Skeletal muscle tissue (tissue), 3 donors: ENCODE measurements at regions not wholly inside any gene's neighbourhood (a gene's known extent, or its start where the extent isn't known, plus 50 kb on each side); places are given as distances from the start of the nearest gene placed in this dataset.
"Not testable (repeated sequence)": the region's sequence is repeated elsewhere in the genome, so short reads cannot be mapped to it uniquely, and the experiment has no call there.

Experiments used
- H3K27ac ChIP-seq: one replicate; pipeline ENCODE4 v1.7.0; 2013; ENCODE audit warnings: mild to moderate bottlenecking, low read depth, low read length, inconsistent platforms
- H3K27me3 ChIP-seq, 3 donors: one replicate each; pipeline ENCODE4 v1.7.0; 2013; ENCODE audit warnings: low read length in 3 of 3; ENCODE audit not compliant: control insufficient read depth in 3 of 3, insufficient read depth in 3 of 3
- H3K36me3 ChIP-seq, 3 donors: one replicate each; pipeline ENCODE4 v1.7.0; 2013; ENCODE audit warnings: low read length in 3 of 3; ENCODE audit not compliant: control insufficient read depth in 3 of 3, insufficient read depth in 3 of 3
- H3K4me1 ChIP-seq, 3 donors: one replicate each; pipeline ENCODE4 v1.7.0; 2013; ENCODE audit warnings: low read length in 3 of 3, mild to moderate bottlenecking in 3 of 3; ENCODE audit not compliant: control insufficient read depth in 3 of 3, insufficient read depth in 3 of 3
- H3K4me3 ChIP-seq, 3 donors: one replicate each; pipeline ENCODE4 v1.7.0; 2013; ENCODE audit warnings: low read length in 3 of 3
- H3K9ac ChIP-seq, 3 donors: one replicate each; pipeline ENCODE4 v1.7.0; 2013; ENCODE audit warnings: low read length in 3 of 3, mild to moderate bottlenecking in 3 of 3, moderate library complexity in 2 of 3, low read depth in 1 of 3
- H3K9me3 ChIP-seq, 3 donors: one replicate each; pipeline ENCODE4 v1.7.0; 2013; ENCODE audit warnings: low read length in 3 of 3; ENCODE audit not compliant: control insufficient read depth in 3 of 3
- donor health status: Osteomylitis.

DNA sequence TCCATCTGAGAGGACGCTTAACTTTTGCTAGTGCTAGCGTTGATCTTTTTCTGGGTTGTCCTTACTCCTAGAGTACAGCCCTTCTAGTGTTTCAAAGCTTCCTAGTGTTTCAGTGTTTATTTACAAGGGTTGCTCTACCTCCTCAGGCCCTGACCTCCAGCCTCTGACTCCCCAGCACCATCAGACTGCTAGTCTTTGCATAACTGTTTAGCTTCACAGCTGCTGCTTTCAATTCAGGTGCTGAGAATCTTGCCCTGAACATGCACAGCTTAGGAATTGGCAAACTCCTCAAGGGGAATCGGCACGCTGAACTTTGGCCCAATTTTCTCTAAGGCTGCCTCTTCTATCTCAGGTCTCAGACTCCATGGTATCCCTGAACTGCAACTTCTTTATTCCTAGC, 52.9 kb downstream of the OR52B4 start:
- H3K4me3 ChIP-seq, H3K4me1 ChIP-seq: not testable (repeated sequence)

DNA sequence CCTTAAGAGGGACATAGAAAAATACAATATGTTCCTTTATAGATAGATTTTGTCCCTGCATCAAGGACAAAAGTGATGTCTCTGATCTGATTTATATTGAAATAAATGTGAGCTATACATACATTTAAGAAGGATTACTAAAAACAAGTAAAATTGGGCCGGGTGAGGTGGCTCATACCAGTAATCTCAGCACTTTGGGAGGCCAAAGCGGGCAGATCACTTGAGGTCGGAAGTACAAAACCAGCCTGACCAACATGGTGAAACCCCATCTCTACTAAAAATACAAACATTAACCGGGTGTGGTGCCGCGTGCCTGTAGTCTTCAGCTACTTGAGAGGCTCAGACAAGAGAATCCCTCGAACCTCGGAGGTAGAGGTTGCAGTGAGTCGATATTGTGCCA, 91.0 kb downstream of the OR52B4 start:
- not testable (repeated sequence) for H3K27ac ChIP-seq, H3K27me3 ChIP-seq, H3K9me3 ChIP-seq, H3K4me3 ChIP-seq, H3K4me1 ChIP-seq, H3K36me3 ChIP-seq, H3K9ac ChIP-seq

More for the DNA sequence above, 52.9 kb downstream of the OR52B4 start:
- H3K36me3 ChIP-seq, H3K9ac ChIP-seq, H3K27ac ChIP-seq, H3K27me3 ChIP-seq, H3K9me3 ChIP-seq: not testable (repeated sequence)

DNA sequence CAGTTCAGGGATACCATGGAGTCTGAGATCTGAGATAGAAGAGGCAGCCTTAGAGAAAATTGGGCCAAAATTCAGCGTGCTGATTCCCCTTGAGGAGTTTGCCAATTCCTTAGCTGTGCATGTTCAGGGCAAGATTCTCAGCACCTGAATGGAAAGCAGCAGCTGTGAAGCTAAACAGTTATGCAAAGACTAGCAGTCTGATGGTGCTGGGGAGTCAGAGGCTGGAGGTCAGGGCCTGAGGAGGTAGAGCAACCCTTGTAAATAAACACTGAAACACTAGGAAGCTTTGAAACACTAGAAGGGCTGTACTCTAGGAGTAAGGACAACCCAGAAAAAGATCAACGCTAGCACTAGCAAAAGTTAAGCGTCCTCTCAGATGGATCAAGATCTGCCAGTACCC, 117.1 kb downstream of the OR52B4 start:
- not testable (repeated sequence) for H3K9ac ChIP-seq, H3K4me3 ChIP-seq, H3K27ac ChIP-seq, H3K36me3 ChIP-seq, H3K9me3 ChIP-seq, H3K4me1 ChIP-seq, H3K27me3 ChIP-seq

DNA sequence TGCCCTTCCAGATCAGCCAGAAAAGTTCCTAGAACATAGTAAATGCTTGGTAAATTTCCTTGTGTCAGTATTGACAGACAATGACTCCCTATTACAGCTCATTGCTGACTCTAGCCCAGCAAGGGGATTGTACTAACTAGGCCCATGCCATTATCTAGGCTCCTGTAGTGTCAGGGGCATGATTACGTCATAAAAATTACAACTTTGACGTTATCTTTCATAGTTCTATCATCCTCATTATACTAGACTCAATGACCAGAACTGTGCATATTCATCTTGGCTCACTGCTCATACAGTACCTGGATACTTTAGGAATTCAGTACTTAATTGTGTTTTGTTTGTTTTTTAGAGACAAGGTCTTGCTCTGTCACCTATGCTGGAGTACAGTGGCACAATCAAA, 118.7 kb downstream of the OR52B4 start:
- not testable (repeated sequence) for H3K27ac ChIP-seq, H3K9me3 ChIP-seq, H3K27me3 ChIP-seq, H3K9ac ChIP-seq, H3K4me1 ChIP-seq, H3K4me3 ChIP-seq, H3K36me3 ChIP-seq

DNA sequence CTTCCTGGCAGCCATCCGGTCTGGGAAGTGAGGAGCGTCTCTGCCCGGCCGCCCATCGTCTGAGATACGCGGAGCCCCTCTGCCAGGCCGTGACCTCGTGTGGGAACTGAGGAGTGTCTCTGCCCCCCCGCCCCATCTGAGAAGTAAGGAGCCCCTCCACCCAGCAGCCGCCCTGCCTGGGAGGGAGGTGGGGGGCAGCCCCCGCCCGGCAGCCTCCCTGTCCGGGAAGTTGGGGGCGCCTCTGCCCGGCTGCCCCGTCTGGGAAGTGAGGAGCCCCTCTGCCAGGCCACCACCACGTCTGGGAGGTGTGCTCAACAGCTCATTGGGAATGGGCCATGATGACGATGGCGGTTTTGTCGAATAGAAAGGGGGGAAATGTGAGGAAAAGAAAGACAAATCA, 130.4 kb downstream of the OR52B4 start:
- not testable (repeated sequence) for H3K36me3 ChIP-seq, H3K4me1 ChIP-seq, H3K27me3 ChIP-seq, H3K9ac ChIP-seq, H3K4me3 ChIP-seq, H3K27ac ChIP-seq, H3K9me3 ChIP-seq

DNA sequence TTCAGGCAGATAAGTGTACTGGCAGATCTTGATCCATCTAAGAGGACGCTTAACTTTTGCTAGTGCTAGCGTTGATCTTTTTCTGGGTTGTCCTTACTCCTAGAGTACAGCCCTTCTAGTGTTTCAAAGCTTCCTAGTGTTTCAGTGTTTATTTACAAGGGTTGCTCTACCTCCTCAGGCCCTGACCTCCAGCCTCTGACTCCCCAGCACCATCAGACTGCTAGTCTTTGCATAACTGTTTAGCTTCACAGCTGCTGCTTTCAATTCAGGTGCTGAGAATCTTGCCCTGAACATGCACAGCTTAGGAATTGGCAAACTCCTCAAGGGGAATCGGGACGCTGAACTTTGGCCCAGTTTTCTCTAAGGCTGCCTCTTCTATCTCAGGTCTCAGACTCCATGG, 124.3 kb downstream of the RRM1 start:
- H3K4me1 ChIP-seq, H3K4me3 ChIP-seq, H3K9me3 ChIP-seq, H3K9ac ChIP-seq, H3K36me3 ChIP-seq, H3K27ac ChIP-seq, H3K27me3 ChIP-seq: not testable (repeated sequence)

DNA sequence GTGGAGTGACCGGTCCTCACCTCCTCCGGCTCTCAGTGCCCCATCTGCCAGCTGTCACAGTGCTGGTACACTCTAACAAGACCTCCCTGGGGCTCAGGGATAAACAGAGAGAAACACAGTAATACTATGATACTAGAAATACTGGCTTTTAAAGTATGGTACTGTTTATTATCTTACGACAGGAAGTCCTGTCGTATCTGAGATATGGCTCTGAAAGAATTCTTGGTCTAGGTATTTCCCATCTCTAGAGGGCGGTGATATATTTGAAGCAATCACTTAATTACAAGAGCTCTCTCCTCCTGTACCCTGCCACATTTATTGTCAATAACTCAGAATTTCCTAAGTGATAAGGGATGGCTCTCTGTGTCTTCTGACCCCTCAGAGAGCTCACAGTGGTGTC, 119.1 kb downstream of the RRM1 start:
- H3K9me3 ChIP-seq = no peaks in the 10 kb centered on the region
- no peak overlapping the region for H3K27ac ChIP-seq
- no peaks in the 10 kb centered on the region for H3K36me3 ChIP-seq
- H3K4me3 ChIP-seq = no peak overlapping the region
- H3K9ac ChIP-seq = no peak overlapping the region
- peaks cover 4 to 7% (median 5%) of the 10 kb centered on the region in 3 donors for H3K27me3 ChIP-seq
- no peaks in the 10 kb centered on the region for H3K4me1 ChIP-seq

DNA sequence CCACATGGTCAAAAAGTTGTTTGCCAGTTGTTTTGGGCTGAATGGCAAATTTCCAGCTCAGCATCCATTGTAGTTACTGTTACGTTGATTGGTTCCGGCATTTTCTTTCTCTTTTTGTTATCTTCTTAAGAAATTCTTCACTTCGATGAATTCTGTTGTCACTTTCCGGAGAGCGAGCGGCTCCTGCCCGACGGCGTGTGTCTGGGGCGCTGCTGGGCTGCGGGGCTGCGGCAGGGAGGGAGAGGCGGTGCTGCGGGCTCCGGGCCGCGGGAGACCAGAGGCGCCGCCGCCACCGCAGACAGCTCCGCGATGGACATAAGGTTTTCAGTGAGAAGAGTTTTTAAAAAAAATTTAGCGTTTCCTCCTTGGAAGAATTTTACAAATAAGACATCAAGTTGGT, 117.4 kb downstream of the RRM1 start:
- Histone ChIP-seq H3K27me3 (peaks cover 4 to 7% (median 5%) of the 10 kb centered on the region in 3 donors), H3K9ac (no peak overlapping the region), H3K4me3 (no peak overlapping the region), H3K27ac (no peak overlapping the region), H3K4me1 (no peaks in the 10 kb centered on the region), H3K36me3 (no peaks in the 10 kb centered on the region), H3K9me3 (no peaks in the 10 kb centered on the region)

DNA sequence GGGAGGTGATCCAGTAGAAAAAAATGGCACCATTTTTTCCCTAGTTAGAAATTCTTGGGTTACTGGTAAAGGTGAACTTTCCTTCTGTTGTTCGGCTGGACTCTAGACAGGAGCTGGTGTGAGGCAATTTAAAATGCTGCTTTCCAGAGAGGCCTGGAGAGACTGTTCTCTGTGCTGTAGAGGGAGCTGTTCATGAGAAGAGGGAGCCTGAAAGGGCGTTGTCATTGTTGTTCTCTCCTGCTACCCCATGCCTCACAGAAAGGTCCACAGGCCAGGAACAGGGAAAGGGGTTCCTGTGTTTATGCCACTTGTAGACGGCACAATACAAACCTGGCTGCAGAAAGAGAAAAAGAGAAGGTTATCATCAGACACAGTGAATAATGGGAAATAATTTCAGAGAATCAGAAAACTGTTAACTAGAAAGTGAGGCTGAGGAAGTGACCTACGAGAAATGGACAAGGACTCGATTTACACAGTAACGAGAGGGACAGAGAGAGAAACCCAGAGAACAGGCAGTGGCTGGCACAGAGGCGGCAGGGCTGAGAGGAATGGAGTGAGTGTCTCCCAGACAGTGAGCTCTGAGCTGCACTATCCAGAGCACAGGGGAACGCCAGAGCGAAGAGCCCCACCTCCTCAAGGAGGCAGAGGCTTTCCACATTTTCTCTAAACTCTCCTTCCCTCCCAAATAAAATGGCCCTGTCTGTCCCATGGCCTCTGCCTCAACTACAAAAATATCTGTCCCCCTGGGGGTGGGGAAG, 109.2 kb downstream of the RRM1 start:
- peaks cover 0 to 2% (median 0%) of the 10 kb centered on the region in 3 donors for H3K27me3 ChIP-seq
- no peak overlapping the region for H3K9ac ChIP-seq
- H3K4me1 ChIP-seq = no peaks in the 10 kb centered on the region
- no peaks in the 10 kb centered on the region for H3K9me3 ChIP-seq
- H3K4me3 ChIP-seq = no peak overlapping the region
- H3K27ac ChIP-seq = no peak overlapping the region
- no peaks in the 10 kb centered on the region for H3K36me3 ChIP-seq

DNA sequence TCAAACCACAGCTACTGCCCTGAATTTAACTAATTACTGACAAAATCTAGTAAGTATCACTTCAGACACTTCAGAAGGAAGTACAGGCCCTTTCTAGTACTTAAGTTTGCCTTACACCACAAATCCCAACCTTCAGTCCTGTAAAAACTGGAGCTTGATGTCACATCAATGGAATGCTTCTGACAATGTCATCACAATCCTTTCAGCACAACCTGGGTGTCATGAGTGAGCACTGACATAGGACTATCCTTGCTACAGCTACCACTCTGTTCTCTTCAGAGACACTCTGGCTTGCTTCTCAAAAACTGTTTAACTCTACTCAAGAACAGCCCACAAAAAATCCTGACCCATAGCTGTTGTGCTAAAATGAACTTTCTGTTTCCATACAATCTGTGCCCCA, 108.2 kb downstream of the RRM1 start:
- H3K4me3 ChIP-seq = no peak overlapping the region
- H3K36me3 ChIP-seq = no peaks in the 10 kb centered on the region
- H3K27me3 ChIP-seq = peaks cover 0 to 2% (median 0%) of the 10 kb centered on the region in 3 donors
- no peak overlapping the region for H3K9ac ChIP-seq
- H3K27ac ChIP-seq = no peak overlapping the region
- H3K4me1 ChIP-seq = no peaks in the 10 kb centered on the region
- H3K9me3 ChIP-seq = no peaks in the 10 kb centered on the region

DNA sequence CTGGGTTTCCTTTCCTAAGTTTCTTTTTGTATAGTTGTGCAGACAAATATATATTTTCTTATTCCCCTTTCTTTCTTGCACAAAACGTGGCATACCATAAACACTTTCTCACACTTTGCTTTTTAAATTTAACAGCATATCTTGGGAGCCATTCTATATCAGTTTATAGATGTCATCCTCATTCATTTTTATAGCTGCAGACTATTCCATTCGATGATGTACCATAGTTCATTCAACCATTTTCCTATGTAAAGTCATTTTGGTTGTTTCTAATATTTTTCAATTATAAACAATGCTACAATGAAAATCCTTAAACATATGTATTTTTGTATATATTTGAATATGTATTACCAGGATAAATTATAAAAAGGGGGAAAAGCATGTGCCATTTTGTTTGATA, 102.5 kb downstream of the RRM1 start:
- Histone ChIP-seq H3K4me1 (no peaks in the 10 kb centered on the region), H3K27me3 (no peaks in the 10 kb centered on the region), H3K4me3 (no peak overlapping the region), H3K9me3 (no peaks in the 10 kb centered on the region), H3K27ac (no peak overlapping the region), H3K9ac (no peak overlapping the region), H3K36me3 (no peaks in the 10 kb centered on the region)
